Activated CD4-positive, alpha-beta T cell treated with anti-CD3 and anti-CD28 coated beads for 24 hours (primary cell): ENCODE measurements at regions not wholly inside any gene's neighbourhood (a gene's known extent, or its start where the extent isn't known, plus 50 kb on each side); places are given as distances from the start of the nearest gene placed in this dataset.
"Not testable (repeated sequence)": the region's sequence is repeated elsewhere in the genome, so short reads cannot be mapped to it uniquely, and the experiment has no call there.

Experiments
- DNase-seq, 2 donors: peaks; one replicate each; pipeline ENCODE4 v3.0.0-alpha.2; 2020; ENCODE audit warnings: low read depth in 2 of 2

- DNase-seq: no peak
Observed at GRCh38 chr5:4555725-4556285, 584.3 kb upstream of the ADAMTS16 start.

GRCh38 chr5:4561403-4561802 is 578.7 kb upstream of the ADAMTS16 start:
- no peak for DNase-seq

DNA sequence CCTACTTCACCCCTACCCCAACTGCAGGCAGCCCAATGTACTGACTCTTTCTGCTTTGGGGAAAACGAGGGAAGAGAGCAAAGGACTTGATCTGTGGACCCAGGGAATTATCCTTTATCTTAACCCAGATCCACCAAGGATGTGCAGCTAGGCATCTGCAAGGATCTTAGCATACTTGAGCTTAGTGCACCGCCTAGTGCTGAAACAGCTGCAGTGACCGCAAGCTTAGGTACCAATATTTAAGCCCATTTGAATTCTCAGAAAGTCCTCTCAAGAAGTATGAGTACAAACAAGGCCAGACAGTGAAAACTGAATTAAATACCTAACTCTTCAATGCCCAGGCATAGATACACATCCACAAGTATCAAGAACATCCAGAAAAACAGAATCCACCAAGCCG is 576.7 kb upstream of the ADAMTS16 start:
- no peak for DNase-seq

GRCh38 chr5:4570047-4570995 is 569.8 kb upstream of the ADAMTS16 start:
- DNase-seq: no peak

GRCh38 chr5:4571248-4571948 is 568.7 kb upstream of the ADAMTS16 start:
- DNase-seq: no peak

GRCh38 chr5:4572311-4573100 is 567.6 kb upstream of the ADAMTS16 start:
- no peak for DNase-seq

GRCh38 chr5:4575608-4576007 is 564.5 kb upstream of the ADAMTS16 start:
- no peak for DNase-seq

- no peak for DNase-seq
Observed at GRCh38 chr5:4576161-4576748, 563.9 kb upstream of the ADAMTS16 start.

DNA sequence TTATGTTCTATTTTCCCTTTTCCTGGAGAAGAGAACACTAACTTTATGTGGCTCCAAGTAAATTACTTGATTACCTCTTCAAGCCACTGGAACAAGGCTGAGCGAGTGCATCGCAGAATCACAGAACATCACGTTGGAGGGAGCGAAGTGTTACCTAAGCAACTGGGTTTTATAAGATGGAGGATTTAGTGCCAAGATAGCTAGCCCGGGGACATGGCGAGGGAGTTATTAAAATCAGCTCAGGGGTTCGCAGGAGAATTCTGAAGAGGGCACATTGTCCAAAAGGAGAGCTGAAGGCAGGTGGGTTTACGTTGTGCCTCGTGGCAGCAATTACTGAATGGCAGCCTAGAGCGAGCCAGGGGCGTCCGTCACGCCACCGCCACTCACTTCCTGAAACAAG is 563.2 kb upstream of the ADAMTS16 start:
- DNase-seq: no peak

DNA sequence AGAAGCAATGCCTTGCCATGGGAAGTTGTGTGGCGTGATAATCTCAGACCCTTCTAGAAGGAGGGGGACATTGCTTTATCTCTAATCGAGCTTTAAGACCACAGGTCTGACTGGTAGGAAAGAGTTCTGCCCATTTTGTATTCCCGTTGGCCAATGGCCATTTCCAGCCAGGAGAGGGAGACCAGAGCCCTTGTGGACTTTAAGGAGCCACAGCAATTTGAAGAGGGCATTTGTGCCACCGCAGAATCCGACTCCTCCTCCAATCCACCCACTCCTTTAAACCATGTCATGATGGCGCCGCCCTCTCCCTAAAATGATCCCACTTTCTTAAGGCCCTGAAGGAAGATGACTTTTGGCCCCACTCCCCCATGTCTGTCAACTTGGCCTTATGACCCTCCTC is 560.5 kb upstream of the ADAMTS16 start:
- DNase-seq: no peak

- no peak for DNase-seq
Observed at GRCh38 chr5:4580772-4581171, 559.4 kb upstream of the ADAMTS16 start.

DNA sequence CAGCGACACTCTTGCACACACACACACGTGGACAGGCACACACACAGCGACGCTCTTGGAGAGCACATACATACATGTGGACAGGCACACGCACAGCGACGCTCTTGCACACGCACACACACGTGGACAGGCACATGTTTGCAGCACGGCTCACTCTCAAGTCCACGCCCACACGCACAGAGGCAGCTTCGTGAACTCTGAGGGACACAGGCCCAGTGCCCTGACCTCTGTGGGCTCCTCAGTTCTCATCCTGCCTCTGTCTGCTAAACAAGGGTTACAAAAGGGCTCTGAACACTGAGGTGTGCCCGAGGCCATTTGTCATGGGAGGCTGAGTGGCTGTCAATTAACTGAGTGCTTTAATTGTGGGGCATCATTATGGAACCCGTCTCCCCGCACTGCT is 558.8 kb upstream of the ADAMTS16 start:
- no peak for DNase-seq

DNA sequence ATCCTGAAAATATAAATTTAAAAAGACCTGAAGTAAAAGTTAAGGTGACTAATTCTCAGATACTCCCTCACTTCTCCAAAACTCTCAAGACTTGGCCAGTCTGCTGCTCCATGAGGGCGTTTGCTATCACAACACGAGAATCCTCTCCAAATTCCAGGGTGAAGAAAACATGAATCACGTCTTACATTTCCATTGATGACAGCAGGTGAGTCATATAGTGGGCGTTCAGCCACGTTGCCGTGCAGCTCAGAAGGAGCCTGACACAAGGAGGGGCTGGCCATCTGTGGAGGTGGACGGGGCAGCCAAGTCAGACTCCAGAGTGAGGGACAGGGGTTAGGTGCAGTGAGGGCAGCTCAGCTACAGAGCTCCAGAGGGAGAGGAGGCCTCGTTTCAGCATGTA is 555.1 kb upstream of the ADAMTS16 start:
- DNase-seq: no peak

GRCh38 chr5:4613440-4613839 is 526.7 kb upstream of the ADAMTS16 start:
- no peak for DNase-seq

- no peak for DNase-seq
Observed at GRCh38 chr5:4614088-4614487, 526.0 kb upstream of the ADAMTS16 start.

- not testable (repeated sequence) for DNase-seq
Observed at GRCh38 chr5:4615369-4615768, 524.8 kb upstream of the ADAMTS16 start.

DNA sequence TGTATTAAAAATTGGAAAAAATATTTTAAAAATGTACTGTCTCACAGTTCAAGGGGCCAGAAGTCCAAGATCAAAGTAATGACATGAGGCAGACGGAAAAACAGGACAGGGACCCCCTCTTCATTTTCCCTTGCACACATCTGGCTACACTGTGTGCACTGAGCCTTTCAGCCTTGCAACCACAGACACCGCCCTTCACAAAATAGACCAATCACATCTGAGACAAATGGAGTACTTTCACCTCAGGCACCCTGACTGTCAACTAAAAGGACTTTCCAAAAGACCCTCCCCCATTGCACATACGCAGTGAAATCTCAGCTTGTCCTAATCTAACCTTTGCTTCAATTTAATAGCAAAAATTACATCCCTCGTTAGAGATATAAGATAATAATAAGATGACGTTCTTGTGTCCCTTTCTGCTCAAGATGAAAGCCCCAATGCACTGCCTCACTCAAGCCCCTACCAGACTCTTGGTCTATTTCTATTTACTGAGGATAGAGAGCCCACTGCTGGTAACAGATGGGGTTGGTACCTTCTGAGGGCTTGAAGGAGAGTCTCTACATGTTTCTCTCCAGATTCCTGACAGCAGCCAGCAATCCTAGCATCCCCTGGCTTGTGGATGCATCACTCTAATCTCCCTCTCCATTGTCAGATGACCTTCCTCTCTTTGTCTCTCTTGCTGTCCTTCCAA is 514.8 kb upstream of the ADAMTS16 start:
- DNase-seq: no peak

DNA sequence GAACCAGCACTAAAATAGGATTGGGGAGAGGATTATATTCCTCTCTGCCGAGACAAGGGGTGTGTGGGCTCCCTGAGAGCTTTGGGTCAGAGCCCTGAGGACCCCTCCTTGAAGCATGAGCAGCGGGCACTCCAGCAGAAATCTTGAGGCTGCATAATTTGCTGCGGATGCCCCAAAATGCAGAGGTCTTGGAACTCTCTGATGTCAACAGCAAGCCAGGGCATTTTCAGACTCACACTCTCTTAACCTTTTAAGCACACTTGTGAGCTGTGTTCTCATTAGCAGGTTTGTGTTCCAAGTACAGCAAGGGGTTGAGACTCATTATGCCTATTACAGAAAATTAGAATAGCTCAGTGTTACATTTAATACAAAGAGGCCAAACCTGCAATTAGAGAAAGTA is 513.0 kb upstream of the ADAMTS16 start:
- DNase-seq: no peak

GRCh38 chr5:4627929-4628328 is 512.2 kb upstream of the ADAMTS16 start:
- no peak for DNase-seq

DNA sequence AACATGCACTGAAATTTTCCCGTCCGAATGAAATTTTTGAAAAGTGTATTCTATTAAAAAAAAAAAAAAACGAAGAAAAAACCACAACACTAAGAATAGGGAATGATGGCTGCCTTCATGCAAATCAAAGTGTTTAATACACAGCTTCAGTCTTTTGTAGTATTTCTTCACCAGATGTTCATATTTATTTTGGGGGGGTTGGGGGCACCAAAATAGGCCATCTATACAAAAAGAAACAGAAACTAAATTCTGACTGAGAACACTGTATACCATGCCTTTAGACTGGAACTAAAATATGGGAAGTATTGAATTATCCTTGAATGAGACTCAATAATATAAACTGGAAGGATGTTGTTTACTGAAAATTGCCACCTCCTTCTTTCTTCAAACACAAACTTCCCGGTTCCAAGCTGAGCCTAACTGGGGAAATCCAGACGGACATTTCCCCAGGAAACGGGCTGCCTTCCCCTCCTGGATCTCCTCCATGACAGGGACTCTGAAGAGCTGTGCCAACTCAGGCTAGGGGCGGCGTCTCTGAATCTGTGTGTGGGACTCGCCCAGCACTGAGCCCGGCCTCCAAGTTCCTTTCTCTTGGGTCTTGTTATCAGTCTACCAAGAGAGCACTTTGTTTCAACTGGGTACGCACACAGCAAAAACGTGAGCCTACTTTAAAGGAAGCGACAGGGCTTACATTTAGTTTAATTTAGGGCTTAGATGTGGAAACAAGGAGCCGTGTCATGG is 511.3 kb upstream of the ADAMTS16 start:
- DNase-seq: no peak
